Mammary epithelial cell (primary cell): ENCODE measurements at regions not wholly inside any gene's neighbourhood (a gene's known extent, or its start where the extent isn't known, plus 50 kb on each side); places are given as distances from the start of the nearest gene placed in this dataset.

ENCODE experiments used
- EZH2 ChIP-seq: IDR thresholded peaks from 2 replicates; pipeline ENCODE4 v1.6.1; 2012; ENCODE audit warnings: low read length, inconsistent platforms, borderline replicate concordance
- TF ChIP-seq, protein P1 (sequence below), 2 donors: IDR thresholded peaks in 1 of 2; conservative IDR thresholded peaks in 1 of 2; 2 replicates each; pipeline ENCODE4 v1.5.1; 2011 to 2012; ENCODE audit warnings: inconsistent platforms in 2 of 2, low read length in 2 of 2, mild to moderate bottlenecking in 2 of 2, control low read depth in 1 of 2, low read depth in 1 of 2; ENCODE audit not compliant: insufficient read depth in 1 of 2; ENCODE audit errors: extremely low read depth in 1 of 2

- TF ChIP-seq, protein P1, sequence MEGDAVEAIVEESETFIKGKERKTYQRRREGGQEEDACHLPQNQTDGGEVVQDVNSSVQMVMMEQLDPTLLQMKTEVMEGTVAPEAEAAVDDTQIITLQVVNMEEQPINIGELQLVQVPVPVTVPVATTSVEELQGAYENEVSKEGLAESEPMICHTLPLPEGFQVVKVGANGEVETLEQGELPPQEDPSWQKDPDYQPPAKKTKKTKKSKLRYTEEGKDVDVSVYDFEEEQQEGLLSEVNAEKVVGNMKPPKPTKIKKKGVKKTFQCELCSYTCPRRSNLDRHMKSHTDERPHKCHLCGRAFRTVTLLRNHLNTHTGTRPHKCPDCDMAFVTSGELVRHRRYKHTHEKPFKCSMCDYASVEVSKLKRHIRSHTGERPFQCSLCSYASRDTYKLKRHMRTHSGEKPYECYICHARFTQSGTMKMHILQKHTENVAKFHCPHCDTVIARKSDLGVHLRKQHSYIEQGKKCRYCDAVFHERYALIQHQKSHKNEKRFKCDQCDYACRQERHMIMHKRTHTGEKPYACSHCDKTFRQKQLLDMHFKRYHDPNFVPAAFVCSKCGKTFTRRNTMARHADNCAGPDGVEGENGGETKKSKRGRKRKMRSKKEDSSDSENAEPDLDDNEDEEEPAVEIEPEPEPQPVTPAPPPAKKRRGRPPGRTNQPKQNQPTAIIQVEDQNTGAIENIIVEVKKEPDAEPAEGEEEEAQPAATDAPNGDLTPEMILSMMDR (conservative IDR thresholded peaks at IDR 0.05 in 1 of 2, IDR thresholded peaks at IDR 0.05 in 1 of 2; ENCODE audit: extremely low read depth in 1 of 2, insufficient read depth in 1 of 2, low read depth in 1 of 2, low read length in 2 of 2), result no peak
- no peak for TF ChIP-seq EZH2
Observed at GRCh38 chr6:114605656-114606055, 262.8 kb upstream of the HS3ST5 start.
